Kidney (tissue), 13 donors: ENCODE measurements at regions not wholly inside any gene's neighbourhood (a gene's known extent, or its start where the extent isn't known, plus 50 kb on each side); places are given as distances from the start of the nearest gene placed in this dataset.

Source experiments
- DNase-seq, 5 donors: peaks; one replicate each; pipeline ENCODE4 v3.0.0-alpha.2; 2013 to 2020
- FAIRE-seq: peaks from 2 replicates; lab custom pipeline; 2012; peaks lifted over from hg19 to GRCh38; lab: Jason Lieb, UNC
- H3K27ac ChIP-seq, 2 donors: one replicate each; pipeline ENCODE4 v1.7.0; 2013; ENCODE audit warnings: low read depth in 2 of 2, low read length in 2 of 2, inconsistent platforms in 1 of 2
- H3K27me3 ChIP-seq: one replicate; pipeline ENCODE4 v1.7.1; 2013; ENCODE audit warnings: low read length, inconsistent platforms; ENCODE audit not compliant: control insufficient read depth, insufficient read depth
- H3K36me3 ChIP-seq, 3 donors: one replicate each; pipeline versions ENCODE4 v1.7.0 to v1.7.1; 2013; ENCODE audit warnings: low read length in 3 of 3, control low read depth in 1 of 3, inconsistent platforms in 1 of 3; ENCODE audit not compliant: insufficient read depth in 3 of 3, control insufficient read depth in 2 of 3
- H3K4me1 ChIP-seq, 3 donors: one replicate each; pipeline versions ENCODE4 v1.7.0 to v1.7.1; 2013; ENCODE audit warnings: low read length in 3 of 3, inconsistent platforms in 1 of 3, low read depth in 1 of 3; ENCODE audit not compliant: control insufficient read depth in 2 of 3, insufficient read depth in 2 of 3
- H3K4me3 ChIP-seq, 3 donors: one replicate each; pipeline versions ENCODE4 v1.7.0 to v1.8.1; 2013; ENCODE audit warnings: low read length in 3 of 3, control low read depth in 1 of 3, inconsistent platforms in 1 of 3
- H3K9ac ChIP-seq, 3 donors: one replicate each; pipeline versions ENCODE4 v1.7.0 to v1.7.1; 2013; ENCODE audit warnings: low read length in 3 of 3, control low read depth in 1 of 3, inconsistent platforms in 1 of 3
- H3K9me3 ChIP-seq, 3 donors: one replicate each; pipeline versions ENCODE4 v1.7.0 to v1.7.1; 2013; ENCODE audit warnings: low read length in 3 of 3, control low read depth in 1 of 3, inconsistent platforms in 1 of 3; ENCODE audit not compliant: control insufficient read depth in 2 of 3, insufficient read depth in 1 of 3
- intact Hi-C: fragments of 100-400 bp; cut with DNase I; formaldehyde crosslinking; loops from one replicate; pipeline ENCODE4 v1.11.1; 2022
- TF ChIP-seq, protein P1 (sequence below): IDR thresholded peaks from 3 replicates; pipeline ENCODE4 v1.5.1; 2012; ENCODE audit warnings: mild to moderate bottlenecking, moderate library complexity, borderline replicate concordance; ENCODE audit not compliant: insufficient read depth; ENCODE audit errors: extremely low read depth
- donor health status: control.
- donor health status: control.
- donor health status: control.
- donor health status: control.
- donor health status: control.
- donor health status: DM: yes; HTN: yes; CAD: no.
- donor health status: Normal renal cell carcinoma (clear cell type).

DNA sequence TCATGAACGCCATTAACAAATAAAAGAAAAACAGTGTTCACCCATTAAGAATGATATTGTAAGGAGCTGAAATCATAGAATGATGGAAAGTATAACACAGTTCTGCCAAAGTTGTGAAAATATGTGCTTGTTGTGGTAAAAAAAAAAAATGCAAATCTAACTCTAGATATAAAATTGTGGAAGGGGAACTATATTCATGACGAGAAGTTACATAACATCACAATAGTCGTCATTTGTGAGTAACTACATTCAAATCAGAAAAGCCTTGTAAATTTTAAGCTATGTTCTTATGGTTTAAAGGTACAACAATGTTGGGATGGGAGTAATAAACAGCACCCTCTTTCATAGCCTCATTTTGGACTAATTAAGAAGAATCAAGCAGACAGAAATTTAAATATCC is 57.6 kb upstream of the PRDM8 start:
- Histone ChIP-seq H3K4me1 (no peaks in the 10 kb centered on the region), H3K9ac (no peak overlapping the region), H3K27ac (no peak overlapping the region), H3K27me3 (no peaks in the 10 kb centered on the region), H3K4me3 (no peak overlapping the region), H3K9me3 (no peaks in the 10 kb centered on the region), H3K36me3 (no peaks in the 10 kb centered on the region)
- TF ChIP-seq, protein P1, sequence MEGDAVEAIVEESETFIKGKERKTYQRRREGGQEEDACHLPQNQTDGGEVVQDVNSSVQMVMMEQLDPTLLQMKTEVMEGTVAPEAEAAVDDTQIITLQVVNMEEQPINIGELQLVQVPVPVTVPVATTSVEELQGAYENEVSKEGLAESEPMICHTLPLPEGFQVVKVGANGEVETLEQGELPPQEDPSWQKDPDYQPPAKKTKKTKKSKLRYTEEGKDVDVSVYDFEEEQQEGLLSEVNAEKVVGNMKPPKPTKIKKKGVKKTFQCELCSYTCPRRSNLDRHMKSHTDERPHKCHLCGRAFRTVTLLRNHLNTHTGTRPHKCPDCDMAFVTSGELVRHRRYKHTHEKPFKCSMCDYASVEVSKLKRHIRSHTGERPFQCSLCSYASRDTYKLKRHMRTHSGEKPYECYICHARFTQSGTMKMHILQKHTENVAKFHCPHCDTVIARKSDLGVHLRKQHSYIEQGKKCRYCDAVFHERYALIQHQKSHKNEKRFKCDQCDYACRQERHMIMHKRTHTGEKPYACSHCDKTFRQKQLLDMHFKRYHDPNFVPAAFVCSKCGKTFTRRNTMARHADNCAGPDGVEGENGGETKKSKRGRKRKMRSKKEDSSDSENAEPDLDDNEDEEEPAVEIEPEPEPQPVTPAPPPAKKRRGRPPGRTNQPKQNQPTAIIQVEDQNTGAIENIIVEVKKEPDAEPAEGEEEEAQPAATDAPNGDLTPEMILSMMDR, result no peak
- intact Hi-C loops, result no loop called here
- DNase-seq, result no peak
- no peak for FAIRE-seq

DNA sequence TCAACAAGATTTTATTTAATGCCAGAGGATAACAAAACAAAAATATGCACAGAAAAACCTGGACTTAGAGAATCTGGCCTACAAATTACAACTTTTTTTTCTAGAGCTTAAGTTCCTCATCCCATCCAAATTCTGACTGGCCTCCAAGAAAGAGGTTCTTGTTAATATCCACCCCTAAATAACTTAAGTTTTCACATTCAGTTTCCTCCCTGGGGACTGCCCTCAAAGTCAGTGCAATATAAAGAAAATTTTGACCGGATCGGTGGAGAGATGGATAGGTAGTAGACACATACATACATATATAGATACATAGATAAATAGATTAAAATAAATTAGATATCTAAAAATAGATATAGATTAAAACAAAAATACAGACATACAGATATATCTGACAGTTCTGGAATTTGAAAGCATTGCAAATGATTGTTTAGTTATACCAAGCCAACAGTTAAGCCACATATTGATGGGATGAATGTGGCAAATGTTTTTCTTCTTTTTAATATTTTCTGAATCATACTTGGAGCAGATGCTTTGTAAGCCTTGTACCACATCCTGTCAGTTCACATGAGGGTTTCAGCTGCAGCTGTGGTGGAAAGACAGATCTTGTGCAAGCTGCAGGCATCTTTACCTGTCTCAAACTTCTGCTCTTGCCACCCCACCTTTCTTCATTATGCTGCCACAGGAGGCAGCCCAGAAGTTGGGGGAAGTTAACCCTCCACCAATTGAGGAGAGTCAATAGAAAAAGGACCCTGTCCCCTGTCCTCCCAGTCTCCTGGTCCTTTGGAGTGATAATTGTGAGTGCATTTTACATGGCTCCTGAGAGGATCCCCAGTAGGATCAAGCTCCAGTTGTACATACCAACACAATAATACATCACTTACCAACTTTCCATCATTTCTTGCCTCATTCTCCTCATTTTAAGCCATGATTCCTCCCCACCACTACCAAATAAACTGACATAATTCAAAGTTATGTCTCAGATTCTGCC is 58.5 kb upstream of the PRDM8 start:
- no peaks in the 10 kb centered on the region for H3K9me3 ChIP-seq
- H3K36me3 ChIP-seq, result no peaks in the 10 kb centered on the region
- H3K4me1 ChIP-seq, result no peaks in the 10 kb centered on the region
- no peak overlapping the region for H3K4me3 ChIP-seq
- H3K27me3 ChIP-seq, result no peaks in the 10 kb centered on the region
- DNase-seq (no peak), FAIRE-seq (no peak)
- intact Hi-C loops, result no loop called here
- TF ChIP-seq, protein P1, result no peak
- no peak overlapping the region for H3K27ac ChIP-seq
- no peak overlapping the region for H3K9ac ChIP-seq

DNA sequence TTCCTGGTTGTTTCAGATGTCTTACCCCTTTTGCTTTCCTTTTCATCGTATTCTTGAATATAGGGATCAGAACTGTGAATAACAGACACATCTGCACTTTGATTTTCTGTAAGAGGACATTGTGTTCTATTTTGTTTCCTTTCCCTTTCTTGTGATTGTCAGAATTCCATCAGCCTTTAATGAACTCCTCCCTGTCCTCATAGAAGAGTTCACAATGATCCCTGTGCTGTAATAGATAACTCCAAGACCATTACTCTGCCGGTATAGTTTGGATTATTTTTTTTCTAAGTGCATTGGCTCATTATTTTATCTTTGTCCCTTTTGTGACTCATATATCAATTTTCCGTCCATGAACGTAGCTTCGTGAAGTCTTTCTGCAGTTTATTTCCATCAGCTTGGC is 59.7 kb upstream of the PRDM8 start:
- DNase-seq (no peak), FAIRE-seq (no peak)
- no peak overlapping the region for H3K9ac ChIP-seq
- H3K9me3 ChIP-seq, result no peaks in the 10 kb centered on the region
- H3K27me3 ChIP-seq, result no peaks in the 10 kb centered on the region
- no peaks in the 10 kb centered on the region for H3K36me3 ChIP-seq
- no peak overlapping the region for H3K27ac ChIP-seq
- intact Hi-C loops, result no loop called here
- H3K4me3 ChIP-seq, result no peak overlapping the region
- TF ChIP-seq, protein P1, result no peak
- no peaks in the 10 kb centered on the region for H3K4me1 ChIP-seq
